ENCODE measurements at regions not wholly inside any gene's neighbourhood (a gene's known extent, or its start where the extent isn't known, plus 50 kb on each side); places are given as distances from the start of the nearest gene placed in this dataset.

DNA sequence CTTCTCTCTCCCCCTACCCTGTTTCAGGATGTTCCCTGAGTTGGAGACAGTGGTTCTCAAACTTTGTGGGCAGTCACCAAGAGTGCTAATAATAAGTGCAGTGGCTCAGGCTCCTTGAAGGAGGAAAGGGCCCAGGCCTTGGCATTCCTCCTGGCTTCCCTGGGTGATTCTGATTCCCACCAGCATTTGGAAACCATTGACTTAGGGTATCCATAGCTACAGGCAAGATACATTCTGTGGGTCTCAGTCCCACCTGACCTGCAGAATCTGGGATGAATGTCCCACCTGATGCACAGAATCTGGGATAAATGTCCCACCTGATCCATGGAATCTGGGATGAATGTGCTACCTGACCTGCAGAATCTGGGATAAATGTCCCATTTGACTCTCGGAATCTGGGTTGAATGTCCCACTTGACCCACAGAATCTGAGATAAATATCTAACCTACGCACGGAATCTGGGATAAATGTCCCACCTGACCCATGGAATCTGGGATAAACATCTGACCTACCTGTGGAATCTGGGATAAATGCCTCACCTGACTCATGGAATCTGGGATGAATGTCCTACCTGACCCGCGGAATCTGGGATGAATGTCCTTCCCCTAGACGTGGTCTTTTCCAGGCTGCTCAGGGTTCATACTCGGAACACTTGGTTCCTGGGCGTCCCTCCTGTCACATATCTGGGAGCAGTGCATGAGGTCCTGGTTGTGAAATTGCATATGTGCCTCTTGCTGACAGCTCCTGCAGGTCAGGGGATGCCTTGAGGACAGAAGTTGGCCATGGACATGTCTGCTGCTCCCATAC, 136.7 kb upstream of the HS3ST2 start:
- no peak for TF ChIP-seq EZH2 (IDR thresholded peaks at IDR 0.05; ENCODE audit: borderline replicate concordance)
- TF ChIP-seq, protein P1, sequence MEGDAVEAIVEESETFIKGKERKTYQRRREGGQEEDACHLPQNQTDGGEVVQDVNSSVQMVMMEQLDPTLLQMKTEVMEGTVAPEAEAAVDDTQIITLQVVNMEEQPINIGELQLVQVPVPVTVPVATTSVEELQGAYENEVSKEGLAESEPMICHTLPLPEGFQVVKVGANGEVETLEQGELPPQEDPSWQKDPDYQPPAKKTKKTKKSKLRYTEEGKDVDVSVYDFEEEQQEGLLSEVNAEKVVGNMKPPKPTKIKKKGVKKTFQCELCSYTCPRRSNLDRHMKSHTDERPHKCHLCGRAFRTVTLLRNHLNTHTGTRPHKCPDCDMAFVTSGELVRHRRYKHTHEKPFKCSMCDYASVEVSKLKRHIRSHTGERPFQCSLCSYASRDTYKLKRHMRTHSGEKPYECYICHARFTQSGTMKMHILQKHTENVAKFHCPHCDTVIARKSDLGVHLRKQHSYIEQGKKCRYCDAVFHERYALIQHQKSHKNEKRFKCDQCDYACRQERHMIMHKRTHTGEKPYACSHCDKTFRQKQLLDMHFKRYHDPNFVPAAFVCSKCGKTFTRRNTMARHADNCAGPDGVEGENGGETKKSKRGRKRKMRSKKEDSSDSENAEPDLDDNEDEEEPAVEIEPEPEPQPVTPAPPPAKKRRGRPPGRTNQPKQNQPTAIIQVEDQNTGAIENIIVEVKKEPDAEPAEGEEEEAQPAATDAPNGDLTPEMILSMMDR (IDR thresholded peaks at IDR 0.05; ENCODE audit: poor library complexity), result no peak

Measured in hepatocyte (in vitro differentiated cells).